ENCODE measurements at regions not wholly inside any gene's neighbourhood (a gene's known extent, or its start where the extent isn't known, plus 50 kb on each side); places are given as distances from the start of the nearest gene placed in this dataset.

GRCh38 chr4:130608121-130608520 is 1512.2 kb downstream of the C4orf33 start (continued):
- no peak for TF ChIP-seq POLR2AphosphoS2 (IDR thresholded peaks at IDR 0.05; ENCODE audit: low read depth, low read length)
- TF ChIP-seq IRF3 (IDR thresholded peaks at IDR 0.05): no peak
- no peak for TF ChIP-seq HDGF (IDR thresholded peaks at IDR 0.05)
- TF ChIP-seq BACH1 (IDR thresholded peaks at IDR 0.05; ENCODE audit: borderline replicate concordance): no peak
- TF ChIP-seq BCL11A (IDR thresholded peaks at IDR 0.05; ENCODE audit: low read depth, low read length): no peak
- TF ChIP-seq E4F1 (IDR thresholded peaks at IDR 0.05; ENCODE audit: borderline replicate concordance, partially characterized antibody): no peak
- no peak for TF ChIP-seq NFYA (IDR thresholded peaks at IDR 0.05; ENCODE audit: borderline replicate concordance, low read depth, low read length)
- no peak for TF ChIP-seq PBX3 (IDR thresholded peaks at IDR 0.05; ENCODE audit: insufficient replicate concordance, low read depth, low read length)
- TF ChIP-seq RFX5 (IDR thresholded peaks at IDR 0.05; ENCODE audit: low read depth, low read length): no peak
- TF ChIP-seq MXI1 (IDR thresholded peaks at IDR 0.05; ENCODE audit: low read depth, low read length): no peak
- no peak for TF ChIP-seq CEBPB (IDR thresholded peaks at IDR 0.05; ENCODE audit: borderline replicate concordance in 1 of 2, low read depth in 2 of 2, low read length in 2 of 2)
- TF ChIP-seq YY1 (IDR thresholded peaks at IDR 0.05; ENCODE audit: low read depth, low read length): no peak
- TF ChIP-seq NRF1 (conservative IDR thresholded peaks at IDR 0.05; ENCODE audit: low read depth, low read length): no peak
- TF ChIP-seq PAX5 (IDR thresholded peaks at IDR 0.05; ENCODE audit: borderline replicate concordance, low read depth, low read length): no peak
- no peak for TF ChIP-seq SREBF1 (IDR thresholded peaks at IDR 0.05; ENCODE audit: low read length)

Data from GM12878 (cell line).